ENCODE measurements at regions not wholly inside any gene's neighbourhood (a gene's known extent, or its start where the extent isn't known, plus 50 kb on each side); places are given as distances from the start of the nearest gene placed in this dataset.
A peak's percentile ranks its signal among the peaks of the same experiment; 100 is the strongest.
"Not testable (repeated sequence)": the region's sequence is repeated elsewhere in the genome, so short reads cannot be mapped to it uniquely, and the experiment has no call there.

DNA sequence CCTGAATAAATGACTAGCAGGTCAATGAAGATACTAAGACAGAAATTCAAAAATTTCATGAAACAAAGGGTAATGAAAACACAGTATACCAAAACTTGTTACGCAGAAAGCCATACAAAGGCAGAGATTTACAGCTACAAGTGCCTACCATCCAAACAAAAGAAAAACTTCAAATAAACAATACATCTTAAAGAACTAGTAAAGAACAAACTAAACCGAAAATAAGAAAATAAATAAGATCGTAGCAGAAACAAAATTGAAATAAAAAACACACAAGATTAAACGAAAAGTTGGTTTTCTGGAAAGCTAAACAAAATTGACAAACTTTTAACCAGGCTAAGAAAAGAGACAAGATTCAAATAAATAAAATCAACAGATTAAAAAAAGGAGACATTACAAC is 51.5 kb downstream of the VPREB1 start:
- not testable (repeated sequence) for DNase-seq (ENCODE audit: low read depth, low spot score)

DNA sequence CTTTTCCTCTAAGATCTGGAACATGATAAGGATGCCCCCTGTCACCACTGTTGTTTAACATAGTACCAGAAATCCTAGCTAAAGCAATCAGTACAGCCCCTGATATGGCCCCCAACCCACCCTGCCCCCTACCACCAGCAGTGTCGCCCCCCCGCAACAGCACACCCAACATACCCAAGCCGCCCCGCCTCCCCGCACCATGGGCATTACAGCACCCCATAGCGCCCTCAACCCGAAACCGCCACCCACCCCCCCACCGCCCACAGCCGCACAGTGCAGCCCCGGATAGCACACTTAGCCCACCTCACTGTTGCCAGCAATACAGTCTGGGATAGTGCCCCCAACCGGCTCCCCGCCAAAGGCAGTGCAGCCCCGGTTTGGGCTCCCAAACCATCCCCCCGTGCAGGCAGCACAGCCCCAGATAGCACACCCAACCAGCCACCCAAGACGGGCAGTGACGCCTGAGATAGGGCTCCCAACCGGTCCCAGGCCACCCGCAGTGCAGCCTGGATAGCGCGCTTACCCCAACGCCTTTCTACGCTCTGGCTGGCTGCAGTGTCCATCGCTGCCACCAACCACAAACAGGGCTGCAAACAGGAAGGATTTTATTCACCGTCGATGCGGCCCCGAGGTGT is 52.7 kb downstream of the VPREB1 start:
- peak; percentile 25 for DNase-seq (ENCODE audit: low read depth, low spot score)

DNA sequence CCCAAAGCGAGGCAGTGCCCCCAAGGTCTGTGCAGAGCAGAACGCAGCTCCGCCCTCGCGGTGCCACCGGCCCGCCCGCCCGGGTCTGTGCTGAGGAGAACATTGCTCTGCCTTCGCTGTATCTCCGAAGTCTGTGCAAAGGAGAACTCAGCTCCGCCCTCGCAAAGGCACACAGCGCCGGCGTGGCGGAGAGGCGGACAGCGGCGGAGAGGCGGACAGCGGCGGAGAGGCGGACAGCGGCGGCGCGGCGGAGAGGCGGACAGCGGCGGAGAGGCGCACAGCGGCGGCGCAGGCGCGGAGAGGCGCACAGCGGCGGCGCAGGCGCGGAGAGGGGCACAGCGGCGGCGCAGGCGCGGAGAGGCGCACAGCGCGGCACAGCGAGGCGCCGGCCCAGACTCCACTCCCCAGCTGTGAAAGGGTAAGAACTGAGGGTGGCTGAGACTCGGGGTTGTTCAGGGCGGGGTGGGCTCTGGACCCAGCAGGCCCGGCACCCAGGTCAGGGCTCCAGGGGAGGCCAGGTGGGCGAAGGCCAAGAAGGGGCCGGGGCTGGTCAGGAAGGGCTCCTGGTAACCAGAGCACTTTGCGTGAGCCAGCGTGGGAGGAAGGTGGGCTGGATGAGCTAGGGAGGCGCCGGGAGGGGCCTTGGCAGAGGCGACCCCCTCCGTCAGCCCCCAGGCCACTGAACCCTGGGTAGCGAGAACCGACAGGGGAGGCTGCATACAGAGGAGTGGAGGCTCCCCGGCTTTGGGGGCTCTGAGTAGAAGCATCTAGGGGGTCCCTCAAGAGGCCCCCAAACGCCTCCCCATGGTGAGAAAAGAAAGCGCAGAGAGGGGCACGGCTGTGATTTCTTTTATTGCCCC is 53.4 kb downstream of the VPREB1 start:
- DNase-seq (ENCODE audit: low read depth, low spot score) = peak; percentile 65

DNA sequence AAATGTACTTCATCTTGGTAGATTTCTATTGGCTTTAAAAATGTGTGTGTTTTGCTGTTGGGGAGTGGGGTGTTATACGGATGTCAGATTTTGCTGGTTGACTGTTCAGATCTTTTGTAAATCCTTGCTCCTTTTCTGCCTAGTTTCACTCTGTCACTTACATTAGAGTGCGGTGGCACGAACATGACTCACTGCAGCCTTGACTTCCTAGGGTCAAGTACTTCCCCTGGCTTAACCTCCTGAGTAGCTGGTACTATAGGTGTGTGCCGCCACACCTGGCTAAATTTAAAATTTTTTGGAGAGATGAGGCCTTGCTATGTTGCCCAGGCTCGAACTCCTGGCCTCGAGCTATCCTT is 54.0 kb downstream of the VPREB1 start:
- not testable (repeated sequence) for DNase-seq (ENCODE audit: low read depth, low spot score)

DNA sequence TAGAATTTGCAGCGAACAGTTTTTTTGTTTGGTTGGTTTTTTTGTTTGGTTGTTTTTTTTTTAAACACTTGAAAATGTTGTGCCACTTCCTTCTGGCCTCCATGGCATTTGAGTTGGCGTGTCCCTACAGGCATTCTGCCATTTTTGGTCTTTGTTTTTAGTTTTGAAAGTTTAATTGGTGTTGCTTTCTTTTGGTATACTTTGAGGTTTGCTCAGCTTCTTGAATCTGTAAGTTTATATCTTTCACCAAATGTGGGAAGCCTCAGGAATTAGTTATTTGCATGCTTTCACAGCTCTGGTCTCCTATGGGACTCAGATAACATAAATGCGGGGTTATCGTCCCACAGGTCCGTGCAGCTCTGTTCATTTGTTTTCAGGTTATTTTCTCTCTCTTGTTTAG is 55.9 kb downstream of the VPREB1 start:
- not testable (repeated sequence) for DNase-seq (ENCODE audit: low read depth, low spot score)

DNA sequence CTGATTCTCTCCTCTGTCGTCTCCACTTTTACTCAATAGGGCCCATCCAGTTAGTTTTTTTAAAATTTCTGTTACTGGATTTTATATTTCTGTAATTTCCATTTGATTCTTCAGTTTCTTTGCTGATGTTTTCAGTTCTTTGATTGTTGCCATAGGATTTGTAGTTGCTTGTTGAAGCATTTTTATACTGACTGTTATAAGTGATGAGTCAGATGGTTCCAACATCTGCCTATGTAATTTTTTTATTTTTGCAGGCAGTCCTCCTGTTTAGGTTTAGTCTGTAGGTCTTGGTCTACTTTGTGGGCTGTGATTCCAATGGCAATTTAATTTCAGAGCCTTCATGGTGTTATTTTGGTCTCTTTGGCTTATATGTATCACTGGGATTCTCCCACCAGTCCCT is 56.4 kb downstream of the VPREB1 start:
- not testable (repeated sequence) for DNase-seq (ENCODE audit: low read depth, low spot score)

DNA sequence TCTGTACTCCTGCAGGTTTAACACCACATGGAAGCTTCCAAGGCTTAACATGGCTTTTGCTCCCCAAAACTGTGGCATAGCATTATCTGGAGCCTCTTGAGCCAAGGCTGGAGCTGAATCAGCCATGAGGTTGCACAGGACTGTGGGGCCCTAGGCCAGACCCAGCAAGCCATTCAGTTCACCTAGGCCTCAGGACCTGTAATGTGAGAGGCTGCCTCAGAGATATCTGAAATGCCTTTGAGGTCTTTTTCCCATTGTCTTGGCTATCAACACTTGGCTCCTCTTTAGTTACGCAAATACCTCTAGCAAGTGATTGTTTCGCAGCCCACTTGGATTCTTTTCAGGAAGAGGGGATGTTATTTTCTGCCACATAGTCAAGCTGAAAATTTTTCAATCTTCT is 72.0 kb downstream of the VPREB1 start:
- DNase-seq (ENCODE audit: low read depth, low spot score) = peak; percentile 69

DNA sequence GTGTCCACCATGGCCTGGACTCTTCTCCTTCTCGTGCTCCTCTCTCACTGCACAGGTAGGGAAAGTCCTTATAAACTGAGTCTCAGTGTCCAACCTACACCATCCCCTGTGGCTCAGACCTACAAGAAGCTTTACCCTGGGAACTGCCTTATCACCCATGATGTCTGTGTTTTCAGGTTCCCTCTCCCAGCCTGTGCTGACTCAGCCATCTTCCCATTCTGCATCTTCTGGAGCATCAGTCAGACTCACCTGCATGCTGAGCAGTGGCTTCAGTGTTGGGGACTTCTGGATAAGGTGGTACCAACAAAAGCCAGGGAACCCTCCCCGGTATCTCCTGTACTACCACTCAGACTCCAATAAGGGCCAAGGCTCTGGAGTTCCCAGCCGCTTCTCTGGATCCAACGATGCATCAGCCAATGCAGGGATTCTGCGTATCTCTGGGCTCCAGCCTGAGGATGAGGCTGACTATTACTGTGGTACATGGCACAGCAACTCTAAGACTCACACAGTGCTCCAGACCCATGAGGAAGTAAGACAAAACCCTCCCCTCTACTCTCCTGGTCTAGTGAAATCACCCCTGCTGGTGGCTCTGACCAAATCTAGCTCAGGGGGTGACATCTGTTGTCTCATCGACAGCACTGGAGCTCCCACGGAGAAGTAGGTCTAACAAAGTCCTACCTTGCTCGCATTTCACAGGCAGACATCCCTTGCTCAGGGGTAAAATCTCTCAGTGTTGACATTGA is 74.3 kb downstream of the VPREB1 start:
- no peak for DNase-seq (ENCODE audit: low read depth, low spot score)

DNA sequence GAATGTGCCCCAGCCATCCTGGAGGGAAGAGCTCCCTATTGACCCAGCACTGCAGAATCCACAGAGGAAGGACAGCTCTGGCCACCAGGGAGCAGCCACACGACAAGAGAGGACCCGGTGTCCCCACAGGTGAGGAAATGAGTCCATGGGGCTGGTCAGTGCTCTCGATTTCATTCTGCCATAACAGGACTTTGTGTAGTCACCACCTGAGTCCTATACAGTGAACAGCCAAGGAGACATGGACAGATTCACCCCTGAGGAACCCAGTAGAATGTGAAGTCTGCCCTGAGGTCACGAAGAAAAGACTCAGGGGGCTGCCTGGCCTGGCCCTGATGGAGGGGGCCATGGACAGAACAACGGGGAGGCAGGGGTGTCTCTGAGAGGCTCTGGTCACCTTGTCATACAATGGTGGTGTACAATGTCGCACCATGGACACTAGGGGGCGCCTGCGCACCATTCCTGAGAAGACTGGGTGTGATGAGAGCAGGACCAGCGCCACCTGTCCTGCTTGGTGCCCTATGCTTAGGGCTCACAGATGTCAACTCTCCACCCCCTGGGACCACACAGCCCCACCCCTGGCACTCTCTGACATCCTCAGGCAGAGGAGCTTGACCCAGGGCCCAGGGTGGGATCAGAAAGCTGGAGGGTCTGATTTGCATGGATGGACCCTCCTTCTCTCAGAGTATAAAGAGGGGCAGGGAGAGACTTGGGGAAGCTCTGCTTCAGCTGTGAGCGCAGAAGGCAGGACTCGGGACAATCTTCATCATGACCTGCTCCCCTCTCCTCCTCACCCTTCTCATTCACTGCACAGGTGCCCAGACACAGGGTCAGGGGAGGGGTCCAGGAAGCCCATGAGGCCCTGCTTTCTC is 77.4 kb downstream of the VPREB1 start:
- peak; percentile 77 for DNase-seq (ENCODE audit: low read depth, low spot score)

DNA sequence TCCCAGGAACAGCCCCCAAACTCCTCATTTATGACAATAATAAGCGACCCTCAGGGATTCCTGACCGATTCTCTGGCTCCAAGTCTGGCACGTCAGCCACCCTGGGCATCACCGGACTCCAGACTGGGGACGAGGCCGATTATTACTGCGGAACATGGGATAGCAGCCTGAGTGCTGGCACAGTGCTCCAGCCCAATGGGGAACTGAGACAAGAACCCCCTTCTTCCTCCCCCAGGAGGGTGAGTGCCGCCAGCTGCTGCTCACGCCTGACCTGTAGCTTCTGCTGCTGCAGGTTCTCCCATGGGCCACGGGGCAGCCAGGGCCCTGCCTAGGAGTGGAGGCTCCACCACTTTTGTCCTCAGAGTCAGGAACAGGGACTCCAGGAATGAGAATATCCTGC is 78.2 kb downstream of the VPREB1 start:
- no peak for DNase-seq (ENCODE audit: low read depth, low spot score)

DNA sequence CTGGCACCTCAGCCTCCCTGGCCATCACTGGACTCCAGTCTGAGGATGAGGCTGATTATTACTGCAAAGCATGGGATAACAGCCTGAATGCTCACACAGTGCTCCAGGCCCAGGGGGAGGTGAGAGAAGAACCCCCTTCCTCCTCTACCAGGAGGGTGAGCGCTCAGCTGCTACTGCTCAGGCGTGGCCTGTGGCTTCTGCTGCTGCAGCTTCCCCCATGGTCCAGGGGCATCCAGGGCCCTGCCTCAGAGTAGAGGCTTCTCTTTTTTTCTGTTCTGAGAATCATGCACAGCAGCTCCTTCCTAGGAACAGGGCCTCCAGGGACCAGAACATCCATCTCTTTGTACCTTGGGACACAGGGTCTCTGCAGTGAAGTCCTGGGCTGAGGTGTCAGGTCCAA is 83.1 kb downstream of the VPREB1 start:
- no peak for DNase-seq (ENCODE audit: low read depth, low spot score)

DNA sequence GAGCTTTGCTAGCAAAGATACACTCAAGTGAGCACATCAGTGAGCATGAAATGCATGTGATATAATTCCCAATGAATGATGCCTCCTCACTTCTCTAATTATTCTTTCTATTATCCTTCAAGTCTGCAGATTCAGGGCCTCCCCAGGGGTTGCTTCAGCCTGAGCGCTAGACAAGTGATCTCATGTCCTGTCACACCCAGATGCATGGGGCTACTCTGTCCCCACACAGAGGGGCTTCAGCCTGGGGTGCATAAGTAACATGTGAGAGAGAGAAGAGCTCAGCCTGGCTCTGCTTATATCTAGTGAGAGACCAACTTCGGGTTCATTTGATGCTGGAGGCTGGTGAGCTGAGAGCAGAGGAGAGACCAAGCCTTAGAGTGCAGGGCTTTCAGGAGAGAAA is 85.2 kb downstream of the VPREB1 start:
- no peak for DNase-seq (ENCODE audit: low read depth, low spot score)

DNA sequence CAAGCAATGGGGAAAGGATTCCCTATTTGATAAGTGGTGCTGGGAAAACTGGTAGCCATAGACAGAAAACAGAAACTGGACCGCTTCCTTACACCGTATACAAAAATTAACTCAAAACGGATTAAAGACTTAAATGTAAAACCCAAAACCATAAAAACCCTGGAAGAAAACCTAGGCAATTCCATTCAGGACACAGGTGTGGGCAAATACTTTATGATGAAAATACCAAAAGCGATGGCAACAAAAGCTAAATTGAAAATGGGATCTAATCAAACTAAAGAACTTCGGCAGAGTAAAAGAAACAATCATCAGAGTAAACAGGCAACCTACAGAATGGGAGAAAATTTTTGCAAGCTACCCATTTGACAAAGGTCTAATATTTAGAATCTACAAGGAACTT is 91.1 kb downstream of the VPREB1 start:
- not testable (repeated sequence) for DNase-seq (ENCODE audit: low read depth, low spot score)

DNA sequence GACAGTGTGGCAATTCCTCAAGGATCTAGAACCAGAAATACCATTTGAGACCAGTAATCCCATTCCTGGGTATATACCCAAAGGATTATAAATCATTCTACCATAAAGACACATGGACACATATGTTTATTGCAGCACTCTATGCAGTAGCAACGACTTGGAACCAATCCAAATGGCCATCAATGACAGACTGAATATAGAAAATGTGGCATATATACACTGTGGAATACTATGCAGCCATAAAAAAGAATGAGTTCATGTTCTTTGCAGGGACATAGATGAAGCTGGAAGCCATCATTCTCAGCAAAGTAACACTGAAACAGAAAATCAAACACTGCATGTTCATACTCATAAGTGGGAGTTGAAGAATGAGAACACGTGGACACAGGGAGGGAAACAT is 91.7 kb downstream of the VPREB1 start:
- not testable (repeated sequence) for DNase-seq (ENCODE audit: low read depth, low spot score)

DNA sequence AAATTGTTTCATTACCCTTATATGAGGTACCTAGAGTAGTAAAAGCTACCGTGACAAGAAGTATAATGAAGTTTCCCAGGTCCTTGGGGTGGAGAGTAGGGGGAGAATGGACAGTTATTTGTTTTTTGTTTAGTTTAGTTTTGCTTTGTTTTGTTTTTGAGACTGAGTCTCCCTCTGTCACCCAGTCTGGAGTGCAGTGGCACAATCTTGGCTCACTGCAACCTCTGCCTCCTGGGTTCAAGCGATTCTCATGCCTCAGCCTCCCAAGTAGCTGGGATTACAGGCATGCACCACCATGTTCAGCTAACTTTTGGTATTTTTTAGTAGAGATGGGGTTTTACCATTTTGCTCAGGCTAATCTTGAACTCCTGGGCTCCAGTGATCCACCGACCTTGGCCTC is 94.2 kb downstream of the VPREB1 start:
- not testable (repeated sequence) for DNase-seq (ENCODE audit: low read depth, low spot score)

DNA sequence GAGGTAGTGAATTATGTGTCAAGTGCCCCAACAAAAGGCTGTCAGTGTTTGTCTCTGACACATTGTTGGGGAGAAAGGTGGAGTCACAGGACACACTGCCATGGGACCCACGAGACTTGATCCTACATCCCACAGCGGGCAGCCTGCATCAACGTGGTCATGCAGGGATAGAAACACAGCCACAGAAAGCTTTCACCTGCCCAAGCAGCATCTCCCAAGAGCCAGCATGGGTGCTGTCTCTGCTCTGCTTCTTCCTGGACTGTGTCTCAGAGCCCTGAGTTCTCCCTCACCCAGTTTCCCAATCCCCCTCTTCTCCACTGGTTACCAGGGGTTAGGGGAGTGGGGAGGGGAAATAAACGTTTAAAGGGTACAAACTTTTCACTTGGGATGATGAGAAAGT is 97.2 kb downstream of the VPREB1 start:
- no peak for DNase-seq (ENCODE audit: low read depth, low spot score)

DNA sequence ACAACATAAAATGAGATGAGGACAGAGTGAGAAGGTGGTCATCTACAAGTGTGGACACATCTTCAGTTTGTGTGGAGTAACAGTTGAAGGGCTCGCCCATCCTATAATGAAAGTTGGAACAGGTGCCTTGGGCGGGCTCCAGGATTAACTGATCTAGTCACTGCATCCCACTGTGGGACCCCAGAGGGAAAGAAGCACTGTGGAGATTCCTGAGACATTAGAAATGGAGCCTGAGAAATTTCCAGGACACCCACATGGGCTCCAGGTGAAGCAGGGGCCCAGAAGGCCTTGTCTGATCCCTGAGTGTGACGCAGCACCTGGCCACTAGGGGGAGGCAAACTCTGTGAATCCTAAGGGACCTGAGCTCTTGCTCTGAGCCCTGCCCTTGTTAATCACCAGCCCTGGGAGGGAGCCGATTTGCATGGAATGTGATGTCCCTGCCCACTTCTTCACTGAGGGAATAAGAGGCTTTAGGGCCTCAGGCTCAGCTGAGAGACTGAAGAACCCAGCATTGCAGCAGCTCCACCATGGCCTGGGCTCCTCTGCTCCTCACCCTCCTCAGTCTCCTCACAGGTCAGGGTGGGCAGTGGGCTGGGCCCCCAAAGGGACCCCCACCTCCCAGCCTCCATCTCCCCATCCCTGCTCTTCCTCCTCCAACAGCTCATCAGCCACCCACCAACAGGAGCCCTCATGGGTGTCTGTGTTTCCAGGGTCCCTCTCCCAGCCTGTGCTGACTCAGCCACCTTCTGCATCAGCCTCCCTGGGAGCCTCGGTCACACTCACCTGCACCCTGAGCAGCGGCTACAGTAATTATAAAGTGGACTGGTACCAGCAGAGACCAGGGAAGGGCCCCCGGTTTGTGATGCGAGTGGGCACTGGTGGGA is 98.4 kb downstream of the VPREB1 start:
- peak; percentile 93 for DNase-seq (ENCODE audit: low read depth, low spot score)

DNA sequence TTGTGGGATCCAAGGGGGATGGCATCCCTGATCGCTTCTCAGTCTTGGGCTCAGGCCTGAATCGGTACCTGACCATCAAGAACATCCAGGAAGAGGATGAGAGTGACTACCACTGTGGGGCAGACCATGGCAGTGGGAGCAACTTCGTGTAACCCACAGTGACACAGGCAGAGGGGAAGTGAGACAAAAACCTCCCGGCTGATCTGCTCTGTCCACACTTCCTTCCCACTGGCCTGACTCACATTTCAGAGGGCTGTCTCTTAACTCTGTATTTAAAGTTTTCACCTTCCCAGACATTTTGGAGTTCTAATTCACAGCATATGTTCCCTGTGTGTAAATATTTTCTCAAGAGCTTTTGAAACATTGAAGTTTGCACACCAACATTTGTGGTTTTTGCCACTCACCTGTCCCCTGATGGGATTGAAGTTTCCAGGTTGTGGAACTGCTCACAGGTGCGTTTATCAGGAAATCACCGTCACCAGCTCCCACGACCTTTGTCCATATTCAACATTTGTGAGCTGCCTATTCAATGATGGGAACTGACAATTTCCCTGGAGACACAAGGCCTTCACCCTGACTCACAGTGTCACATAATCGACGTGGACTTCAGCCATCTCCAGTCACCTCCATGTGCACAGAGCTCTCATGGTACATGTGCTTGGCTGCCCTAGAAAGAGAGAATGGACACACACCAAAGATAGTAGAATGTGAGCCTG is 99.2 kb downstream of the VPREB1 start:
- no peak for DNase-seq (ENCODE audit: low read depth, low spot score)

DNA sequence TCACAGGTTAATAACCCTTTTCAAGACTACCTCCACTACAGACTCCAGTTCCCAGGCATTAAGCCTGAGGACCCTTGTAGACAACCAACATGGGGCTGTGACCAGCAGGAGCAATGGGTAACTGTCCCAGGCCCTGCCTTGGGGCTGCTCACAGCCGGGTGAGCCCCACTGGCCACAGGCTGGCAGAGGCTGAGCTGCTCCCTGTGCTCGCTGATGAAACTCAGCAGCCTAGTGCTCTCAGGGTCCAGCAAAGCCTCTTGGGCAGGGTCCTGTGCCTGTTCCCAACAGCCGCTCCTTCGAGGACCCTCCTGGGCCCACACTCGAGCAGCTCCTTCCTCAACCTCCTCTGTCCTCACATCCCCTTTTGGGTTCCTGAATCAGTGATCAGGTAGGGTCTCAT is 99.8 kb downstream of the VPREB1 start:
- DNase-seq (ENCODE audit: low read depth, low spot score) = no peak

DNA sequence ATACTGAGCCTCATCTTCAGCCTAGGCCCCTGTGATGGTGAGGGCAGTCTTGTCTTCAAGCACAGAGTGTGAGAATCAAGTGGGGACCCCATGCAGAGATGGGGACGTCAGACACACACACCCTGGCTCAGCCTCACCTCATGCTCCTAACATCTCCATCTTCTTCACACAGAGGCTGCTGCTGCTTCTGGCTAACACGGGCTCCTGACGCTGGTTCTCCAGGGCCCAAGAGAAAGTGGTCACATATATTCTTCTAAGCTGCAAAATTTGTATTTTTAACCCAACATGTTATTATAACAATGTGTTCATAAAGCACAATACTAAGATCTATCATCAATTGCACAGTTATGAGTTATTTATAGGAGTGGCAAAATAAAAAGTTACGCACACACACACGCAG is 101.2 kb downstream of the VPREB1 start:
- no peak for DNase-seq (ENCODE audit: low read depth, low spot score)

All from ELF-1 (cell line).